Peyer's patch (tissue), 4 donors: ENCODE measurements at regions not wholly inside any gene's neighbourhood (a gene's known extent, or its start where the extent isn't known, plus 50 kb on each side); places are given as distances from the start of the nearest gene placed in this dataset.

Source experiments
- DNase-seq, 3 donors: peaks; one replicate each; pipeline ENCODE4 v3.0.0-alpha.2; 2017 to 2019
- H3K27ac ChIP-seq, 4 donors: fragments of 200-600 bp; sonication (generic); one replicate each; pipeline ENCODE4 v1.5.1; 2016 to 2019
- H3K27me3 ChIP-seq, 2 donors: fragments of 200-600 bp; sonication (generic); one replicate each; pipeline ENCODE4 v1.5.1; 2019
- H3K36me3 ChIP-seq, 3 donors: fragments of 200-600 bp; sonication (generic); one replicate each; pipeline ENCODE4 v1.5.1; 2016 to 2019
- H3K4me1 ChIP-seq, 4 donors: fragments of 200-600 bp; sonication (generic); one replicate each; pipeline ENCODE4 v1.5.1; 2016 to 2019
- H3K4me3 ChIP-seq, 4 donors: fragments of 200-600 bp; sonication (generic); 1 replicate in 3 of 4; 2 replicates in 1 of 4; pipeline ENCODE4 v1.5.1; 2016 to 2019; ENCODE audit warnings: mild to moderate bottlenecking in 1 of 4
- H3K9me3 ChIP-seq, 4 donors: fragments of 200-600 bp; sonication (generic); one replicate each; pipeline ENCODE4 v1.5.1; 2016 to 2019; ENCODE audit warnings: mild to moderate bottlenecking in 1 of 4
- POLR2A ChIP-seq, 2 donors: fragments of 450-650 bp; IDR thresholded peaks; one replicate each; pipeline ENCODE4 v1.5.1; 2017; ENCODE audit warnings: antibody characterized with exemption in 2 of 2, mild to moderate bottlenecking in 2 of 2, moderate library complexity in 2 of 2
- TF ChIP-seq, protein P1 (sequence below), 6 experiments: fragments of 450-650 bp in 4 of 6; fragments of 200-600 bp in 2 of 6; sonication (generic) in 1 of 6; IDR thresholded peaks; one replicate each; pipeline ENCODE4 v1.5.1; 2017 to 2019; ENCODE audit warnings: antibody characterized with exemption in 6 of 6, mild to moderate bottlenecking in 3 of 6, moderate library complexity in 1 of 6

DNA sequence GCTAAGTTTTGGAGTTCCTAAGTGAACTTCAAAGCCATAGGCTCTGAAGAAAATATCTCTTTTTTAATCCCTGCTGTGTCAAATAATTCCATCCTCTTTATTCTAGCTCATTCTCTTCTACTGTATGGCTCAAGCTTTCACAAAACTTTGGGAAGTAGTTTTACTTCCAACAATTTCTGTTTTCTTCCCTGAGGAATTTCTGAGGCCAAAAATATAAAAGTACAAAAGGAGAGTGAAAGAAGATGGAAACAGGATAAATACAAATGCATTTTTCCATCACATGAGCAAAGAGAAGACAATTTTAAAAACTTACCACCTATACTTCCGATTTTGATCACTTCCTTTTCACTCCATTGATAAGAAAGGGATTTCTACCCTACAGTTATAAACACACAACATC, 585.7 kb upstream of the DAB2 start:
- Histone ChIP-seq H3K9me3 (no peaks in the 10 kb centered on the region), H3K27me3 (no peaks in the 10 kb centered on the region), H3K4me1 (no peaks in the 10 kb centered on the region), H3K36me3 (no peaks in the 10 kb centered on the region), H3K4me3 (no peak overlapping the region), H3K27ac (no peak overlapping the region)
- no peak for DNase-seq
- TF ChIP-seq, protein P1, sequence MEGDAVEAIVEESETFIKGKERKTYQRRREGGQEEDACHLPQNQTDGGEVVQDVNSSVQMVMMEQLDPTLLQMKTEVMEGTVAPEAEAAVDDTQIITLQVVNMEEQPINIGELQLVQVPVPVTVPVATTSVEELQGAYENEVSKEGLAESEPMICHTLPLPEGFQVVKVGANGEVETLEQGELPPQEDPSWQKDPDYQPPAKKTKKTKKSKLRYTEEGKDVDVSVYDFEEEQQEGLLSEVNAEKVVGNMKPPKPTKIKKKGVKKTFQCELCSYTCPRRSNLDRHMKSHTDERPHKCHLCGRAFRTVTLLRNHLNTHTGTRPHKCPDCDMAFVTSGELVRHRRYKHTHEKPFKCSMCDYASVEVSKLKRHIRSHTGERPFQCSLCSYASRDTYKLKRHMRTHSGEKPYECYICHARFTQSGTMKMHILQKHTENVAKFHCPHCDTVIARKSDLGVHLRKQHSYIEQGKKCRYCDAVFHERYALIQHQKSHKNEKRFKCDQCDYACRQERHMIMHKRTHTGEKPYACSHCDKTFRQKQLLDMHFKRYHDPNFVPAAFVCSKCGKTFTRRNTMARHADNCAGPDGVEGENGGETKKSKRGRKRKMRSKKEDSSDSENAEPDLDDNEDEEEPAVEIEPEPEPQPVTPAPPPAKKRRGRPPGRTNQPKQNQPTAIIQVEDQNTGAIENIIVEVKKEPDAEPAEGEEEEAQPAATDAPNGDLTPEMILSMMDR (IDR thresholded peaks at IDR 0.05), result no peak
- TF ChIP-seq POLR2A (IDR thresholded peaks at IDR 0.05), result no peak

DNA sequence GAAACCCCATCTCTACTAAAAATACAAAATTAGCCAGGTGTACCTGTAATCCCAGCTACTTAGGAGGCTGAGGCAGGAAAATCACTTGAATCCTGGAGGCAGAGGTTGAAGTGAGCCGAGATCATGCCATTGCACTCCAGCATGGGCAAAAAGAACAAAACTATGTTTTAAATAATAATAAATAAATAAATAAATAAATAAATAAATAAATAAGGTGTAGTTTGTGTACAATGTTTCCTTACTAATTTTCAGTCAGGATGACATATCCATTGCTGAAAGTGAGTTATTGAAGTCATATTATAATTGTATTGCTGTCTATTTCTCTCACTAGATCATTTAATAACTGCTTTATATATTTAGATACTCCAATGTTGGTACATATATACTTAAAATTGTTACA, 581.5 kb upstream of the DAB2 start:
- no peak for DNase-seq
- no peaks in the 10 kb centered on the region for H3K27me3 ChIP-seq
- no peaks in the 10 kb centered on the region for H3K4me1 ChIP-seq
- TF ChIP-seq, protein P1 (IDR thresholded peaks at IDR 0.05), result no peak
- TF ChIP-seq POLR2A (IDR thresholded peaks at IDR 0.05), result no peak
- H3K27ac ChIP-seq, result no peak overlapping the region
- no peak overlapping the region for H3K4me3 ChIP-seq
- no peaks in the 10 kb centered on the region for H3K9me3 ChIP-seq
- no peaks in the 10 kb centered on the region for H3K36me3 ChIP-seq

DNA sequence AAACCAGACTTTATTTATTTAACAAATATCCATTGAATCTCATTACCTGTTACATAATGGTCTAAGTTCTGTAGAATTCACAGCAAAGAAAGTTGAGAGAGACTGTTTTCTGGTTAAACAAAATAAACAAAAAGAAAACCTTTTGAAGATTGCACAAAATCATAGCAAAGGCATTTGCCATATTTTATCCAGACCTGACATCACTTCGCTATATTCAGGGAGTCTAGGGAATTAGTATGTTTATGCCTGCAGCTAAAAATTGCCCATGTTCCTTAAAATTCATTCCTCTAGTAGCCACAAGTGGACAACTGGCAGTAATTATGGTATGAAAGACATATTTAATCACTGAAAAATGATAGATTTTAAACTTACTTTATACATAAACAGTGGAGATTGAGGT, 577.0 kb upstream of the DAB2 start:
- Histone ChIP-seq H3K27ac (no peak overlapping the region), H3K27me3 (no peaks in the 10 kb centered on the region), H3K9me3 (no peaks in the 10 kb centered on the region), H3K4me1 (no peaks in the 10 kb centered on the region), H3K36me3 (no peaks in the 10 kb centered on the region), H3K4me3 (no peak overlapping the region)
- TF ChIP-seq, protein P1 (IDR thresholded peaks at IDR 0.05), result no peak
- no peak for TF ChIP-seq POLR2A (IDR thresholded peaks at IDR 0.05)
- DNase-seq, result no peak

DNA sequence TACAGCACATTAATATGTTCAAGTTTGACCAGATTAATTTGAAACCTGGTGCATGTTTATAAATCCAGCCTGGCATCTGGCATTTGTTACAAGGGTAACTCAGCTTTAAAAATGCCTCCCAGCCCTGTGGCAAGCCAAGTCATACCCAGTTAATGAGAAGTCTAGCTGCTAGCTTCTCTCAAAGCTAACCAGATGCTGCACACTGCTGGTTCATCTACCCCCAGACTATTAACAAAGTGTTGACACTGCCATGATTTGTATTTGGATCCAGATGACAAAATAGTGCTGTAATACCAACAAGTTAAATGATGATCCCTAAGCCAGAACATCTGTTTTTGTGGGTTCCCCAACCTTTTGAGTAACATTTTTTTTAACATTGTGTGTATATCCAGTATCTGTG, 573.7 kb upstream of the DAB2 start:
- no peaks in the 10 kb centered on the region for H3K27me3 ChIP-seq
- no peaks in the 10 kb centered on the region for H3K9me3 ChIP-seq
- no peak overlapping the region for H3K4me3 ChIP-seq
- H3K36me3 ChIP-seq, result no peaks in the 10 kb centered on the region
- no peak overlapping the region for H3K27ac ChIP-seq
- no peaks in the 10 kb centered on the region for H3K4me1 ChIP-seq
- no peak for DNase-seq
- TF ChIP-seq, protein P1 (IDR thresholded peaks at IDR 0.05), result no peak
- TF ChIP-seq POLR2A (IDR thresholded peaks at IDR 0.05), result no peak

DNA sequence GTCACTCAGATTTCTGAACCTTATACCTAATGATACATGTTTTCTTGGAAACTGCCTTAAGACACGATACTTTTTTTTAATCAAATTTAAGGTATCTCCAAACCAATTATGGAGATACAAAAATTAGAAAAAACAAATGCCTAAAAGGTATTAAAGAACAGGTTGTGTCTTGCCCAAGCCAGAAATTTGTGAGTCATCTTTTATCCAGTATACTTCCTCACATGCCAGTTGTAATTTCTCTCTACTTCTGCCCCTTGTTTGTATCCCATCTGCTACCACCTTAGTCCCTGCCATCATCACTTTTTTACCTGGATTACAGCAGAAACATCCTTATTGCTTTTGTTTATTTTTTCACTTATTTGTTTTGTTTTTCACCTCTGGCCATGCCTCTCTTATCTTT, 571.2 kb upstream of the DAB2 start:
- DNase-seq, result no peak
- Histone ChIP-seq H3K27ac (no peak overlapping the region), H3K27me3 (no peaks in the 10 kb centered on the region), H3K4me3 (no peak overlapping the region), H3K36me3 (no peaks in the 10 kb centered on the region), H3K9me3 (no peaks in the 10 kb centered on the region), H3K4me1 (no peaks in the 10 kb centered on the region)
- TF ChIP-seq, protein P1 (IDR thresholded peaks at IDR 0.05), result no peak
- no peak for TF ChIP-seq POLR2A (IDR thresholded peaks at IDR 0.05)

DNA sequence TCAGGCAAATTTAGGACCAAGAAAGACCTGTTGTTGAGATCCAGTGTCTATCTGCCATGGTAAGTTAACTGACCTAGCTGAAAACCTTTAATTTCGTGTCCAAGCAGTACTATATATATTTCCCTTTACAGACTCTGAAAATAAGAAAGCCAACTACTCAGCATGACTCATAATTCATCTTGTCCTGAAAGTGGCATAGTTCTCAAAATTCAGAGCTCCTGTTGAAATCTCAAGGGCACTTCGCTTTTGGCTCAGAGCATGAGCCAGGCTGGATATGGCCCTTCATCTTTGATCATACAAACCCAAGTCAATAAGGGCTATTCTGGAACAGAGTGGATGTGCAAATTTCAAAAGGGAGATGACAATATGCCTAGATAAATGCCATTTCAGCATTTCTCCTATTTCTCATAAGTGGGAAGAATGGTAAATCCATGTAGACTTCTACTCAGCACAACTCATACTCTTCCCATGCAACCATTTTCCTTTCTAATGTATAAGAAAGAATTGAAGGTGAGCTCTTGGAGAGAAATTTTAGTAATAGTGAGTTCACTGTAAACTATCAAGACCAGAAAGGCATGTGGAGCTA, 567.9 kb upstream of the DAB2 start:
- Histone ChIP-seq H3K4me3 (no peak overlapping the region), H3K27me3 (no peaks in the 10 kb centered on the region), H3K36me3 (no peaks in the 10 kb centered on the region), H3K9me3 (no peaks in the 10 kb centered on the region), H3K27ac (no peak overlapping the region), H3K4me1 (no peaks in the 10 kb centered on the region)
- no peak for DNase-seq
- TF ChIP-seq POLR2A (IDR thresholded peaks at IDR 0.05), result no peak
- TF ChIP-seq, protein P1 (IDR thresholded peaks at IDR 0.05), result no peak
